ENCODE measurements at regions not wholly inside any gene's neighbourhood (a gene's known extent, or its start where the extent isn't known, plus 50 kb on each side); places are given as distances from the start of the nearest gene placed in this dataset.

DNA sequence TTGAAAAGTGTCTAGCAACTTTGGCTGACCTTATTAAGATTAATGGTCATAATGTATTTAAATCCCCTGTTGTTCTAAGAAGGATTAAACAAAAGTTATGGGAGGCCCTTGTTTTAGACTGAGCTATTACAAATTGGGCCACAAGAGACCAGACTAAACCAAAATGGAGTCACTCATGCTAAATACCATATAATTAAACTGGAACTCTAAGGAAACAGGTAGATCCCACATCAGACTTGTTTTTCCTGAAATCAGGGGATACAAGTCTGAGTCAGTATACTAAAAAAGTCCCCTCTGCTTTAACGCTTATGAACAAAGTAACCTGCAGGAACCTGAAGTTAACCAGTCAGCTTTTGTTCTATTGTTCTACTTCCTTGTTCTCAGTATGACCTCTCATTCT lies 305.9 kb upstream of the SGCG start:
- Histone ChIP-seq H3K14ac (replicated peaks; ENCODE audit: low read depth, low read length) (no peak overlapping the region), H3K36me3 (ENCODE audit: control insufficient read depth, insufficient read depth, low read length) (no peaks in the 10 kb centered on the region), H3K79me1 (ENCODE audit: low read depth in 1 of 2, low read length in 2 of 2) (no peaks in the 10 kb centered on the region), H3K56ac (ENCODE audit: extremely low read depth, insufficient read depth, low read length) (no peak overlapping the region), H3K27ac (ENCODE audit: insufficient read depth, low read length) (no peak overlapping the region), H2BK15ac (ENCODE audit: low read depth, low read length) (no peak overlapping the region), H3K18ac (ENCODE audit: low read depth, low read length) (no peak overlapping the region), H3K4ac (ENCODE audit: low read depth, low read length) (no peak overlapping the region), H3K23ac (ENCODE audit: low read depth, low read length) (no peak overlapping the region), H2BK120ac (ENCODE audit: low read depth, low read length) (no peak overlapping the region), H3K9ac (ENCODE audit: low read depth, low read length) (no peak overlapping the region), H3K27me3 (ENCODE audit: control insufficient read depth, insufficient read depth, low read length) (no peaks in the 10 kb centered on the region), H4K91ac (ENCODE audit: insufficient read depth, low read depth, low read length) (no peak overlapping the region), H3K4me2 (ENCODE audit: low read depth, low read length) (no peak overlapping the region), H3K9me3 (ENCODE audit: control insufficient read depth, insufficient read depth, low read length) (no peaks in the 10 kb centered on the region), H4K5ac (ENCODE audit: low read depth, low read length) (no peak overlapping the region), H4K8ac (ENCODE audit: low read depth in 2 of 2, low read length in 2 of 2) (no peak overlapping the region), H2BK5ac (ENCODE audit: low read depth, low read length, poor library complexity, severe bottlenecking) (no peak overlapping the region), H2AK9ac (replicated peaks; ENCODE audit: low read depth, low read length, poor library complexity) (no peak overlapping the region), H4K20me1 (ENCODE audit: insufficient read depth, low read length) (no peaks in the 10 kb centered on the region), H3K4me3 (ENCODE audit: insufficient read depth, low read depth, low read length) (no peak overlapping the region), H3K9me1 (ENCODE audit: insufficient read depth, low read length) (no peaks in the 10 kb centered on the region), H3K4me1 (ENCODE audit: control insufficient read depth, insufficient read depth, low read length) (no peaks in the 10 kb centered on the region), H2BK20ac (ENCODE audit: low read depth, low read length) (no peak overlapping the region), H2AFZ (replicated peaks; ENCODE audit: low read length, poor library complexity) (no peak overlapping the region), H2AK5ac (ENCODE audit: low read depth, low read length) (no peak overlapping the region)
- POLR2A ChIA-PET (ENCODE audit: unreplicated experiment): no interaction called here
- BruUV-seq (replicated peaks): no TSS peak
- no peak for TF ChIP-seq RAD21 (IDR thresholded peaks at IDR 0.05; ENCODE audit: low read length)
- CTCF ChIA-PET: interaction anchor here (0.6 kb wide), 1 partner anchor 1037 kb away, joined by 3 read pairs; no protein-coding TSS in a partner anchor
- no CpG with 5 or more reads among the region's 1 CpG for WGBS, 2 experiments (ENCODE audit: extremely low coverage in 2 of 2, insufficient read length in 1 of 2)
- no peak for DNase-seq
- in situ Hi-C loops (cut with MboI; ENCODE audit: low sequenced_read_pairs): no loop called here
- dilution Hi-C loops (cut with HindIII; ENCODE audit: low sequenced_read_pairs, unreplicated experiment): no loop called here
- ATAC-seq (ENCODE audit: low read depth): no peak
- intact Hi-C loops (cut with micrococcal nuclease): no loop called here
